Stimulated activated CD8-positive, alpha-beta memory T cell treated with anti-CD3 and anti-CD28 coated beads, Interleukin-2, amount 100 ng/mL, for 1 hour (primary cell): ENCODE measurements at regions not wholly inside any gene's neighbourhood (a gene's known extent, or its start where the extent isn't known, plus 50 kb on each side); places are given as distances from the start of the nearest gene placed in this dataset.
"Not testable (repeated sequence)": the region's sequence is repeated elsewhere in the genome, so short reads cannot be mapped to it uniquely, and the experiment has no call there.

ENCODE experiments used
- DNase-seq, 2 donors: peaks; one replicate each; pipeline ENCODE4 v3.0.0-alpha.2; 2020; ENCODE audit warnings: low read depth in 2 of 2

DNA sequence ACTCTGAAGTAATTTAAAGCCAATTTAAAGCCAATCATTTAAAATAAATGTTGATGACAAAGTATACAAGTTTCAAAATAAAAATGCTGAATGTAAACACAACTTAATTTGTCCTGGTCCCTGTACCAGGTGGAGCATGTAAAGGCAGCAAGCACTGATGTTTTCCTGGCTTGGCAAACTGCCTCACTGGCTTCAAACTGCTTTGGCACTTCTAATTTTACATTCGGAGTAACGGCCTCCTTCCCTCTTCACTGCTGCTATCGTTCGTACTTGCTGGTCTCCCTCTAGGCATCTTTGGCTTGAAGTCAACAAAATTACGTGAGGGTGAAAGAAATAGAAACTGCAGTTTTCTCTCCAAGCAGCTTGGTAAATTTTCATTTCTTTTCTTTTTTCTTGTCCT is 287.9 kb downstream of the LTN1 start:
- no peak for DNase-seq

DNA sequence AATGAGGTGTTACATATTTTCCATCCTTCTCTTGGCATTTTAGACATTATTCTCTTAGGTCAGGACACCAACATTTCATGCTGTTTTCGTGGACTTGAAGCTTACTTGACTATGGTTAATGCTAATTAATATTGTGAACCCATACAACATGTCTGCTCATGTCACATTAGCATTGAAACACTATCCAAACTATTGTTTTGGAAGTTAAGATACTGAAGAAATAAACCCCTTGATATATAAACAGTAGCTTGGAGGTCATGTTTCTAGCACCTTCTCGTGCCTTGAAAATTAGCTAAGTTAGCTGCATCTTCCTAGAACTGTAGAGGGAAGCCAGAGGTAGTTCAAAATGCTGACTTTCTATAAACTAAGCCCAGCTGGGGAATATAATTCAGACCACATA is 288.8 kb downstream of the LTN1 start:
- DNase-seq: no peak

GRCh38 chr21:28699596-28700259 is 292.9 kb downstream of the LTN1 start:
- no peak for DNase-seq

GRCh38 chr21:28699186-28699585 is 293.5 kb downstream of the LTN1 start:
- no peak for DNase-seq

DNA sequence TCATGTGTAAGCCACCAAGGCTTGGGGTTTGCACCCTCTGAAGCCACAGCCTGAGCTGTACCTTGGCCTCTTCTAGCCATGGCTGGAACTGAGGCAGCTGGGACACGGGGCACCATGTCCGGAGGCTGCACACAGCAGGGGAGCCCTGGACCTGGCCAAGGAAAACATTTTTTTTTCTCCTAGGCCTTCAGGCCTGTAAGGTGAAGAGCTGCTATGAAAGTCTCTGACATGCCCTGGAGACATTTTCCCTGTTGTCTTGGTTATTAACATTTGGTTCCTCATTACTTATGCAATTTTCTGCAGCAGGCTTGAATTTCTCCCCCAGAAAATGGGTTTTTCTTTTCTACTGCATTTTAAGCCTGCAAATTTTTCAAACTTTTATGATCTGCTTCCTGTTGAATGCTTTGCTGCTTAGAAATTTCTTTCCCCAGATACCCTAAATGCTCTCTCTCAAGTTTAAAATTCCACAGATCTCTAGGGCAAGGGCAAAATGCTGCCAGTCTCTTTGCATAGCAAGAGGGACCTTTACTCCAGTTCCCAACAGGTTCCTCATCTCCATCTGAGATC is 295.8 kb downstream of the LTN1 start:
- no peak for DNase-seq

GRCh38 chr21:28693476-28693875 is 299.2 kb downstream of the LTN1 start:
- no peak for DNase-seq

DNA sequence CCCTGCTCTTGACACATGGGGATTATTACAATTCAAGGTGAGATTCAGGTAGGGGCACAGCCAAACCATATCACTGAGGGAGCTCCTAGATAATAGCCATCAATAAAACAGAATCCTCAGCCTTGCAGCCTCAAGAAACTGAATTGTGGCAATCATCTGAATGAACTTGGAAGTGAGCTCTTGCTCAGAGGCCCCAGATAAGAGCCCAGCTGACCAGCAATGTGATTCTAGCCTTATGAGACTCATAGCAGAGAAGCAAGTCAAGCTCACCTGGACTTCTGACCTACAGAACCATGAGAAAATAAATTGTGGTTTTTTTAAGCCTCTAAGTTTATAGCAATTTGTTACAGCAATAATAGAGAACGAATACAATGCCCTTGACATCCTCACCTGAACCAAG is 302.5 kb downstream of the LTN1 start:
- DNase-seq: no peak

DNA sequence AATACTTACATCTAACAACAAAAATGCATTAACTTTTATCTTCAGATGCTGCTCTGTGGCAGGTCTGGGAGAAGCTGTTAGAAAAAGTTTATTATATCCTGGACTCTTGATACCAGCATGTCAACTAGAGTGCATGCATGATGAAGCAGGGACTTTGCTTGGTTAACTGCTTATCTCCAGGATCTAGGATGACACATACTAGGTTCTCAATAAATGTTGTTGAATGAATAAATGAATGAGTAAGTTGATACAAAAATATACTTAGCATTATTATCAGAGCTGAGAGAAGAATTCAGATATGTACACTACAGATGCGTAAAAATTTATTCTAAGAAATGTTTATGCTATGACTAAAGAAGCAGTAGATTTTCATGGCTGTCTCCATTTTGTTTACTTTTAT is 304.3 kb downstream of the LTN1 start:
- no peak for DNase-seq

DNA sequence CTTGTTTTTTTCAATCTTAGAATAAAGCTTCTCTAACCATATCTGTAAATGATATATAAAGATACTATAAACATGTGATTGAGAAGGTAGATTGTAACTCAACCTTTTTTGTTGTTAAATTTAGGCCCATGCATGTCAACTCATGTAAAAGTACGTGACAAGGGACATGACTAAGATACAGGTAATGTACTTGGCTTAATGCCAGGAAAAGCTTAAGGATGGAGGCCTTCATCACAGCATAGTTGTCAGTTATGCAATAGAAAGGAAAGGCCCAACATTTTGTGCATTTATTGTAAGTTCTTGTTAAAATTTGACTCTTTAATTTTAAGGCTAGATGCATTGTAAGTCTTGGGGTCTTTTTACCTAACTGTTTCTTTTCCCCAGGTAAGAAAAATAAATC is 305.1 kb downstream of the LTN1 start:
- DNase-seq: no peak

GRCh38 chr21:28683982-28684752 is 308.5 kb downstream of the LTN1 start:
- DNase-seq: no peak

GRCh38 chr21:28682884-28683283 is 309.8 kb downstream of the LTN1 start:
- DNase-seq: not testable (repeated sequence)

DNA sequence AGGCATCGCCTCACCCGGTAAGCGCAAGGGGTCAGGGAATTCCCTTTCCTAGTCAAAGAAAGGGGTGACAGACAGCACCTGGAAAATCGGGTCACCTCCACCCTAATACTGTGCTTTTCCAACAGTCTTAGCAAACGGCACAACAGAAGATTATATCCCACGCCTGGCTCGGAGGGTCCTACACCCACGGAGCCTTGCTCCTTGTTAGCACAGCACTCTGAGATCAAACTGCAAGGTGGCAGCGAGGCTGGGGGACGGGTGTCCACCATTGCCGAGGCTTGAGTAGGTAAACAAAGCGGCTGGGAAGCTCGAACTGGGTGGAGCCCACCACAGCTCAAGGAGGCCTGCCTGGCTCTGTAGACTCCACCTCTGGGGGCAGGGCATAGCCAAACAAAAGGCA is 315.6 kb downstream of the LTN1 start:
- not testable (repeated sequence) for DNase-seq

- DNase-seq: no peak
These were observed 317.2 kb downstream of the LTN1 start for GRCh38 chr21:28675331-28676041.

DNA sequence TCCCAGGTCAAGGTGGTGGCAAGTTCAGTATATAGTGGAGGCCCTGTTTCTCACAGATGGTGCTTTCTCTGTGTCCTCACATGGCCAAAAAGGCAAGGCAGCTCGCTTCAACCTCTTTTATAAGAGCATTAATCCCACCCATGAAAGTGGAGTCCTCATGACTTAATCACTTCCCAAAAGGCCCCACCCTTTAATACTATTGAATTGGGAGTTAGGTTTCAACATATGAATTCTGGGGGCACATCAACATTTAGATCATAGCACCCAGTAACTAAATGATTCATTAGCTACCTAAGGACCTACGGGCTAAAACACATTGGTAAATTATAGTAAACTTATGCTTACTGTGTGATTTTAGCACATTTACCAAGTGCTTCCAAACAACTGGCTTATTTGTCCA is 317.9 kb downstream of the LTN1 start:
- DNase-seq: no peak

DNA sequence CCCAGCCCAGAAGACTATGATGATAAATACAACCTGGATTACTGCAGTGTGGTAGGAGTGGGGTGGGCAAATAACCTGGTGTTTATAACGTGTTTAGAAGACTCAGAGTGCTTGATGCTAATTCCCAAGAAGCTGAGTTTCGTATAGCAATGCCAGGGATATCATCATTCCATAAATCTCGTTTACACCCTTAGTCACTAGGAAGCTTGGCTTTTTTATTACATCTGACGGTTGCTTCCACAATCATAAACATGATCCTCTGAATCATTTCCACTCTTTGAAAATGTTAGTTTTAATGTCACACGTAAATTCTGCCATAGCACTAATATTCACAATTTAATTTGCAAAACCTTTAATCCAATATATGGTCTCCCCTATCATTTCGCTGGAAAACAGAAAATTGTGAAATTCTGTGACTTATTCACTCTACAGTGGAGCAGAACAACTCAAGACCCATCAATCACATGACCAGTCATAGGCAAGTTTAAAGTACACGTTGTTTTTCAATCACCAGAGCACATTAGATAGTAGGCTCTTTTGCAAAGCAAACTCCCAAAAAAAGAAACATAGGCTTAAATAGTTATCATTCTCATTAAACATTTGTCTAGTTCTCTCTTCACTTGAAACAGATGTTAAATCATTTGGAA is 321.0 kb downstream of the LTN1 start:
- no peak for DNase-seq

GRCh38 chr21:28669971-28670653 is 322.6 kb downstream of the LTN1 start:
- no peak for DNase-seq

DNA sequence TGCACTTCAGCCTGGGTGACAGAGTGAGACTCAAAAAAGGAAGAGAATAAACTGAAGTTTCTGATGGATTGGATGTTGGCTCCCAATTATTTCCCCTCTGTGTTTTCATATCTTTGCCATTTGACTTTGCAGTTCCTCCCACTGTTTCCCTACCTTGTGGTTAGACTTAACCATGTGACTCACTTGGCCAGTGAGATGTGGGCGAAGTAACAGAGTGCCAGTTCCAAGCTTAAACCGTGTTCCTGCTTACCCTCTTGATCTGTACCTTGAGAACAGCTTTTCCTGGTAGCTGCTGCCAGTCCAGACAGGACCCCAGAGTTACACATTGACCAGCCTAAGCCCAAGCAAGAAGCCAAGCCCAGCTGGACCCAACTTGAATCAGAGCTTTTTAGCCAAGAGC is 323.4 kb downstream of the LTN1 start:
- DNase-seq: no peak

DNA sequence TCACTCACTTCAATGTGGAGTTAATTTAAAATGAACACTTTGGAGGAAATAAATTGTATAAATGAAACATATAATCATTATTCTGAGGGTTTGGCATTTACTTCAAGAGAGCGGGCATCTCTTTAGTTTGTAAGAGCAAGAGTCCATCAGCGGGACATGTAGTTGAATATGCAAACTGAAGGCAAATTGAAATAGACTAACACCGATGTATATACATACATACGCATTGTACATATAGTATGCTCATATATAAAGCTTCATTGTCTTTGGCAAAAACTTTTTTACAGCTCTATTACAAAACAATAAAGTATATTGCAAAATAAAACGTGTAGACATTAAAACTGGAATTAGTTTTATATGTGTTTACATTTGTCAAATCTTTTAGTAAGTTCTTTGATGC is 328.9 kb downstream of the LTN1 start:
- DNase-seq: no peak

DNA sequence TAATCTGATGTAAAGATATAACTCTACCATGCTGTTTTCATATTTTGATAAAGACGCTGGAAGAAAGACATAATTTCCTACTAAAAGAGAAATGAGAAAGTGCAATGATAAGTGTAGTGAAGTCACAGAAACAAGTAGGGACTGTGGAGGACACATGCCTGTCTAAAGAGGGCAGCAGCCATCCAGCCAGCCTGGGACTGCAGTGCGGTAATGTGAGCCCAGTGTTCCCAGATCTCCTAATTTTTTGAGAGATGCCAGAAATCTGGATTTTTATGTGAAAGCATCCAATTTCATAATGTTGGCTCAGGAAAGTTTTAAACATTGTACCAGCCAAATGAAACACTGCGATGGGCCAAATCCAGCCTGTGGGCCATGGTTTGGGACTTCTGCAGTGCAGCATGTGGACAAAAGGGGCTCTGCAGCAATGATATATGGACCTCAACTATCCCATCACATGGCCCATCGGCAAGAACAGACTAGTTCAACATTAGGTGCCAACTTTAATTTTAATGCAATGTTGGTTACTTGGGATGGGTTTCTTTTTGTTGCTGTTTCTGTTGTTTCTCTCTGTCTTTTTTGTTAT is 329.5 kb downstream of the LTN1 start:
- no peak for DNase-seq

DNA sequence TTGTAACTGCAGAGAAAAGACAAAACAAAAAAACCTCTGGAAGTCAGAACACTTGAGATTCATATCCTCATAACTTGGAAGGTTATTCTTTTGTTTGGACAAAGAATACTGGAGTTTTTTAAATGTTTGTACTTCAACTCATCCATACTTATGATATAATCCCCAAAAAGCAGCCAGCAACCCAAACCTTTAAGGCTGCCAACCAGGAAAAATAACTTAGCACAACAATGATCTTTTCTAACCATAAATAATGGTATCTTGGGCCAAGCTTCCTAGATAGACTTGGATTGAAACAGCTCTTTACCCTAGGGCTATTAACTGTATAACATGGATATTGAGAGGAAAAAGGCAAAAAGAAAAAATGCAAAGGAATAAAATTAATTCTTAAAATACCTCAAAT is 335.1 kb downstream of the LTN1 start:
- no peak for DNase-seq

DNA sequence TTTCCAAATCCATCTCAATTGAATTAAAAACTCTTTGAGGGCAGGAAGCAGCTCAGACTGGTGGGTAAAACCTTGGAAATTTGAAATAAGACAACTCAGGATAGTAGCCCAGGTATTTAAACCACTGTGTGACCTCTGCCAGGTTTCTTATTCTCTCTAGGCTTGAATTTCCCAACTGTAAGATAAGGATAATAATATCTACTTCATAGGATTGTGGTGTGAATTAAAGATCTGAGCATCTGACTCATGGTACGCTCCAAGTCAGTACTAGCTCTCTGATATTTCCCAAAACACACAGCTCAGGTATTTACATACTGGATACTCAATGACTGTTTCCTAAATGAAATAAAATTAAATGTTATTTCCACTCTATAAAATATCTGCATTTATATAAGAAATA is 337.2 kb downstream of the LTN1 start:
- DNase-seq: no peak
